ENCODE measurements at regions not wholly inside any gene's neighbourhood (a gene's known extent, or its start where the extent isn't known, plus 50 kb on each side); places are given as distances from the start of the nearest gene placed in this dataset.
"Not testable (repeated sequence)": the region's sequence is repeated elsewhere in the genome, so short reads cannot be mapped to it uniquely, and the experiment has no call there.

GRCh38 chr1:91207691-91208090 is 185.9 kb upstream of the ZNF644 start:
- not testable (repeated sequence) for DNase-seq (ENCODE audit: low spot score in 2 of 2, unreplicated experiment in 2 of 2); H3K4me1 Mint-ChIP-seq; H3K27me3 Mint-ChIP-seq (ENCODE audit: low read depth); H3K9me3 Mint-ChIP-seq; H3K4me3 Mint-ChIP-seq; H3K36me3 Mint-ChIP-seq; H3K27ac Mint-ChIP-seq

- not testable (repeated sequence) for H3K27me3 Mint-ChIP-seq (ENCODE audit: low read depth); H3K36me3 Mint-ChIP-seq; H3K9me3 Mint-ChIP-seq; H3K4me3 Mint-ChIP-seq; H3K27ac Mint-ChIP-seq; H3K4me1 Mint-ChIP-seq; DNase-seq (ENCODE audit: low spot score in 2 of 2, unreplicated experiment in 2 of 2)
Measured at GRCh38 chr1:91204150-91204549, 182.3 kb upstream of the ZNF644 start.

DNA sequence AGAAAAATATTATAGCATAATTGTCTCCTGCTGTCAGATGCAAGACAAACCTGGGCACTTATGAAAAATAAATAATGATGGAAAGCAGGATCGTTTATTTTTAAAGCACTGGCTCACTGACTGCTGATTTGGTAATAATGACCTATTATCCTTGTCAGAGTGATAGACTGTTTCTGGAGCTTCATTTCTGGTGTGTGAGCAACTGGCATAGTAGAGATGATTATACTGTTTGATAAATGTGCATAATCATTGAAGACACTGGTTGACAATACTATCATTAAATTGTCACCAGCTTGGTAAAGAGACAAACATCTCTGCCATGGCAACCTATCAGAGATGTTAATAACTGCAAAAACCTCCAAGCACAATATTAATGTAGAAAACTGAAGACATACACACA is 179.9 kb upstream of the ZNF644 start:
- TF ChIP-seq CTCF (IDR thresholded peaks at IDR 0.05; ENCODE audit: unreplicated experiment) = no peak
- no peaks in the 10 kb centered on the region for H3K36me3 Mint-ChIP-seq
- H3K27ac Mint-ChIP-seq = no peak overlapping the region
- no peak overlapping the region for H3K4me3 Mint-ChIP-seq
- H3K9me3 Mint-ChIP-seq = no peaks in the 10 kb centered on the region
- DNase-seq (ENCODE audit: low spot score in 2 of 2, unreplicated experiment in 2 of 2) = no peak
- H3K27me3 Mint-ChIP-seq (ENCODE audit: low read depth) = peaks cover 1% of the 10 kb centered on the region
- H3K4me1 Mint-ChIP-seq = no peaks in the 10 kb centered on the region

- TF ChIP-seq CTCF (IDR thresholded peaks at IDR 0.05; ENCODE audit: unreplicated experiment) = no peak
- H3K4me3 Mint-ChIP-seq = no peak overlapping the region
- H3K27me3 Mint-ChIP-seq (ENCODE audit: low read depth) = peaks cover 1% of the 10 kb centered on the region
- no peaks in the 10 kb centered on the region for H3K9me3 Mint-ChIP-seq
- no peak overlapping the region for H3K27ac Mint-ChIP-seq
- H3K36me3 Mint-ChIP-seq = no peaks in the 10 kb centered on the region
- DNase-seq (ENCODE audit: low spot score in 2 of 2, unreplicated experiment in 2 of 2) = no peak
- H3K4me1 Mint-ChIP-seq = no peaks in the 10 kb centered on the region
Measured at GRCh38 chr1:91201176-91201575, 179.3 kb upstream of the ZNF644 start.

GRCh38 chr1:91200675-91201074 is 178.8 kb upstream of the ZNF644 start:
- no peak for TF ChIP-seq CTCF (IDR thresholded peaks at IDR 0.05; ENCODE audit: unreplicated experiment)
- no peaks in the 10 kb centered on the region for H3K4me1 Mint-ChIP-seq
- no peaks in the 10 kb centered on the region for H3K9me3 Mint-ChIP-seq
- peaks cover 1% of the 10 kb centered on the region for H3K27me3 Mint-ChIP-seq (ENCODE audit: low read depth)
- DNase-seq (ENCODE audit: low spot score in 2 of 2, unreplicated experiment in 2 of 2) = no peak
- no peak overlapping the region for H3K27ac Mint-ChIP-seq
- no peaks in the 10 kb centered on the region for H3K36me3 Mint-ChIP-seq
- H3K4me3 Mint-ChIP-seq = no peak overlapping the region

DNA sequence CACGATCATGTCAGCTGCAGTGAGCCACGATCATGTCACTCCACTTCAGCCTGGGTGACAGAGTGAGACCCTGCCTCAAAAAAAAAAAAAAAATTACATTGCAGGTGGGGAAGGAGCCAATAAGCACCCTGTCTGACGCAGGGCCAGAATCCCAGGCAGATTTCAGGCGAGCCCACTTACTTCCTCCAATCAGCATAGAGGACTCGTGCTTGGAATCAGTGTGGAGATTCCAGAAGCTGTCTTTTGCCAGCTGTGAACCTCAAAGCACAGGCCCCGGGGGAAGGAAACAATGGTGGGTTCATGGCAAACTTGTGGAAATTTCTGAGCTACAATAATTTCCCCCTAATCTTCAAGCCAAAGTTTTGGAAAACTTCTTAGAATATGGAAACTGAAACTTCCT is 178.2 kb upstream of the ZNF644 start:
- no peak for DNase-seq (ENCODE audit: low spot score in 2 of 2, unreplicated experiment in 2 of 2)
- no peaks in the 10 kb centered on the region for H3K36me3 Mint-ChIP-seq
- TF ChIP-seq CTCF (IDR thresholded peaks at IDR 0.05; ENCODE audit: unreplicated experiment) = no peak
- no peaks in the 10 kb centered on the region for H3K9me3 Mint-ChIP-seq
- H3K4me1 Mint-ChIP-seq = no peaks in the 10 kb centered on the region
- H3K27ac Mint-ChIP-seq = no peak overlapping the region
- no peak overlapping the region for H3K4me3 Mint-ChIP-seq
- peaks cover 1% of the 10 kb centered on the region for H3K27me3 Mint-ChIP-seq (ENCODE audit: low read depth)

DNA sequence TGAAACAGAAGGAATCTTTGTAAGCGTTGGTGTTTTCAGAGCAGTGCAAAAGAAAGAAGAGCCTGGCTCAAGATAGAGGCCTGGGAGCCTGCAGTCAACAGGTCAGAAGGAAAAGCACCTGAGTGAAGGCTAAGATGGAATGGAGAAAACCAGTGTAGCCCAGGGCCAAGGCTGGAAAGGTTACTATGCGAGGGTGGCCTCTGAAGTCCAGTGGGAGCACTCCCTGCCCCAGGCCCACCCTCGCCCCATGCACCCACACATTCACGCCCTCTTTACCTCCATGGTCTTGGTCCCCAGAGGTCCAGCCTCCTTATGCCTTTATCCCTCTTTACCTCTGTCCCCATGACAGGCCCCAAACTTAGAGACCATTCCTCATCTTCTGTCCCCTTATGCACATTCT is 169.2 kb upstream of the ZNF644 start:
- Mint-ChIP-seq H3K27ac (no peak overlapping the region), H3K36me3 (no peaks in the 10 kb centered on the region), H3K4me1 (no peaks in the 10 kb centered on the region), H3K4me3 (no peak overlapping the region), H3K9me3 (peaks cover 14% of the 10 kb centered on the region), H3K27me3 (ENCODE audit: low read depth) (no peaks in the 10 kb centered on the region)
- DNase-seq (ENCODE audit: low spot score in 2 of 2, unreplicated experiment in 2 of 2) = no peak
- no peak for TF ChIP-seq CTCF (IDR thresholded peaks at IDR 0.05; ENCODE audit: unreplicated experiment)
